H1 (cell line): ENCODE measurements at regions not wholly inside any gene's neighbourhood (a gene's known extent, or its start where the extent isn't known, plus 50 kb on each side); places are given as distances from the start of the nearest gene placed in this dataset.

ENCODE experiments used
- CTCF ChIA-PET: fragments of 300-600 bp; sonication (Branson Sonifier 250); formaldehyde crosslinking; loops from one replicate; lab custom pipeline; 2021; ENCODE audit not compliant: partially characterized antibody; lab: Charles Lee
- POLR2A ChIA-PET: fragments of 300-600 bp; sonication (Branson Sonifier 250); formaldehyde crosslinking; loops from one replicate; lab custom pipeline; 2021; ENCODE audit warnings: inconsistent platforms; ENCODE audit not compliant: partially characterized antibody; lab: Charles Lee
- DNase-seq, 2 experiments: peaks; one replicate each; pipeline versions ENCODE4 v3.0.0 to v3.0.0-alpha.2; 2010 to 2022; ENCODE audit warnings: low spot score in 2 of 2, low read depth in 1 of 2, mixed read lengths in 1 of 2
- FAIRE-seq: peaks from 2 replicates; lab custom pipeline; 2011; peaks lifted over from hg19 to GRCh38; lab: Jason Lieb, UNC
- H2AFZ ChIP-seq: 2 replicates; pipeline ENCODE4 v1.8.1; 2012; ENCODE audit warnings: low read length, inconsistent platforms
- H2AK5ac ChIP-seq: 2 replicates; pipeline ENCODE4 v1.6.1; 2013; ENCODE audit warnings: low read depth, low read length
- H2BK120ac ChIP-seq: replicated peaks from 2 replicates; pipeline ENCODE3; 2013; ENCODE audit warnings: low read depth, low read length, inconsistent platforms
- H2BK12ac ChIP-seq: 2 replicates; pipeline ENCODE4 v1.6.1; 2013; ENCODE audit warnings: low read depth, low read length
- H2BK15ac ChIP-seq: 2 replicates; pipeline ENCODE4 v1.6.1; 2013; ENCODE audit warnings: low read length
- H2BK20ac ChIP-seq: 2 replicates; pipeline ENCODE4 v1.6.1; 2013; ENCODE audit warnings: low read length
- H2BK5ac ChIP-seq: 2 replicates; pipeline ENCODE4 v1.6.1; 2013; ENCODE audit warnings: low read depth, low read length
- H3K14ac ChIP-seq: 2 replicates; pipeline ENCODE4 v1.6.1; 2013; ENCODE audit warnings: inconsistent platforms; ENCODE audit not compliant: insufficient read length
- H3K18ac ChIP-seq: 2 replicates; pipeline ENCODE4 v1.6.1; 2013; ENCODE audit warnings: low read length; ENCODE audit errors: extremely low read depth
- H3K23ac ChIP-seq: 2 replicates; pipeline ENCODE4 v1.6.1; 2013; ENCODE audit warnings: inconsistent platforms; ENCODE audit not compliant: insufficient read length
- H3K23me2 ChIP-seq: 2 replicates; pipeline ENCODE4 v1.6.1; 2013; ENCODE audit warnings: low read depth, low read length
- H3K27ac ChIP-seq: 2 replicates; pipeline ENCODE4 v1.6.1; 2011; ENCODE audit warnings: low read depth, low read length, inconsistent platforms
- H3K27me3 ChIP-seq, 4 experiments: replicated peaks in 1 of 4; 1 replicate in 1 of 4; 2 replicates in 3 of 4; pipeline versions ENCODE4 v1.6.1 to v1.8.1; 2011 to 2013; ENCODE audit warnings: low read length in 3 of 4, mild to moderate bottlenecking in 3 of 4, inconsistent platforms in 2 of 4, mixed read lengths in 2 of 4, moderate library complexity in 1 of 4; ENCODE audit not compliant: control insufficient read depth in 3 of 4, insufficient read depth in 3 of 4; ENCODE audit errors: extremely low read depth in 1 of 4
- H3K36me3 ChIP-seq, 4 experiments: 2 replicates each; pipeline versions ENCODE4 v1.6.1 to v1.8.1; 2011 to 2013; ENCODE audit warnings: mild to moderate bottlenecking in 4 of 4, low read length in 3 of 4, moderate library complexity in 2 of 4, control low read depth in 1 of 4, inconsistent platforms in 1 of 4; ENCODE audit not compliant: insufficient read depth in 4 of 4, control insufficient read depth in 2 of 4
- H3K4ac ChIP-seq: replicated peaks from 2 replicates; pipeline ENCODE3; 2013; ENCODE audit warnings: low read length, low read depth, mixed read lengths, inconsistent platforms; ENCODE audit not compliant: insufficient read length
- H3K4me1 ChIP-seq, 4 experiments: replicated peaks in 1 of 4; 1 replicate in 1 of 4; 2 replicates in 3 of 4; pipeline versions ENCODE4 v1.6.1 to v1.8.1; 2011 to 2013; ENCODE audit warnings: low read length in 3 of 4, inconsistent platforms in 2 of 4, mixed read lengths in 1 of 4; ENCODE audit not compliant: insufficient read depth in 4 of 4, control insufficient read depth in 3 of 4
- H3K4me2 ChIP-seq, 2 experiments: 2 replicates each; pipeline versions ENCODE4 v1.6.1 to v1.8.1; 2011 to 2013; ENCODE audit warnings: low read depth in 2 of 2, low read length in 2 of 2, control low read depth in 1 of 2, inconsistent platforms in 1 of 2, mild to moderate bottlenecking in 1 of 2; ENCODE audit not compliant: insufficient read depth in 1 of 2
- H3K4me3 ChIP-seq, 4 experiments: fragments of 200-600, 300-600 bp in 1 of 4; sonication (generic), shearing (Covaris generic), sonication (Bioruptor Twin) in 1 of 4; 2 replicates each; pipeline versions ENCODE4 v1.5.1 to v1.8.1; 2011 to 2016; ENCODE audit warnings: low read length in 4 of 4, low read depth in 3 of 4, control low read depth in 2 of 4, inconsistent platforms in 2 of 4, mild to moderate bottlenecking in 2 of 4, mixed read lengths in 1 of 4, moderate library complexity in 1 of 4; ENCODE audit not compliant: insufficient read depth in 2 of 4; ENCODE audit errors: extremely low read depth in 1 of 4
- H3K56ac ChIP-seq: replicated peaks from 2 replicates; pipeline ENCODE3; 2013; ENCODE audit warnings: low read depth, mild to moderate bottlenecking, mixed read lengths, low read length, inconsistent platforms; ENCODE audit not compliant: insufficient read length
- H3K79me1 ChIP-seq: 2 replicates; pipeline ENCODE4 v1.6.1; 2013; ENCODE audit warnings: low read depth, low read length, control low read depth
- H3K79me2 ChIP-seq, 2 experiments: 2 replicates each; pipeline versions ENCODE4 v1.6.1 to v1.8.1; 2012 to 2013; ENCODE audit warnings: low read length in 2 of 2, mild to moderate bottlenecking in 2 of 2, inconsistent platforms in 1 of 2; ENCODE audit not compliant: insufficient read depth in 2 of 2, control insufficient read depth in 1 of 2
- H3K9ac ChIP-seq, 4 experiments: replicated peaks in 1 of 4; 1 replicate in 1 of 4; 2 replicates in 3 of 4; pipeline versions ENCODE4 v1.6.1 to v1.8.1; 2011 to 2013; ENCODE audit warnings: low read depth in 3 of 4, low read length in 3 of 4, control low read depth in 2 of 4, mild to moderate bottlenecking in 2 of 4, moderate library complexity in 2 of 4, inconsistent platforms in 1 of 4; ENCODE audit errors: extremely low read depth in 1 of 4
- H3K9me3 ChIP-seq, 2 experiments: 2 replicates each; pipeline versions ENCODE4 v1.6.1 to v1.8.1; 2012 to 2013; ENCODE audit warnings: mild to moderate bottlenecking in 2 of 2, moderate library complexity in 2 of 2, control low read depth in 1 of 2, inconsistent platforms in 1 of 2, low read depth in 1 of 2, low read length in 1 of 2, mixed read lengths in 1 of 2; ENCODE audit not compliant: insufficient read depth in 2 of 2
- H4K20me1 ChIP-seq, 2 experiments: replicated peaks in 1 of 2; 2 replicates each; pipeline versions ENCODE3 to v1.8.1; 2011 to 2013; ENCODE audit warnings: inconsistent platforms in 2 of 2, low read length in 2 of 2, mild to moderate bottlenecking in 1 of 2; ENCODE audit not compliant: insufficient read depth in 2 of 2, control insufficient read depth in 1 of 2
- H4K5ac ChIP-seq: 2 replicates; pipeline ENCODE4 v1.6.1; 2013; ENCODE audit warnings: low read length, low read depth, mixed read lengths, inconsistent platforms; ENCODE audit not compliant: insufficient read length
- H4K8ac ChIP-seq: 2 replicates; pipeline ENCODE4 v1.8.0; 2013; ENCODE audit warnings: mild to moderate bottlenecking, moderate library complexity, low read length, inconsistent platforms; ENCODE audit not compliant: insufficient read depth; ENCODE audit errors: extremely low read depth
- H4K91ac ChIP-seq: replicated peaks from 2 replicates; pipeline ENCODE3; 2013; ENCODE audit warnings: low read length, mixed read lengths, inconsistent platforms; ENCODE audit not compliant: insufficient read length
- ATF3 ChIP-seq: IDR thresholded peaks from 2 replicates; pipeline ENCODE4 v1.6.1; 2011; ENCODE audit warnings: low read depth, mild to moderate bottlenecking, low read length; ENCODE audit not compliant: insufficient read depth
- BRCA1 ChIP-seq: IDR thresholded peaks from 2 replicates; pipeline ENCODE4 v1.6.1; 2012; ENCODE audit warnings: low read depth, low read length, improper control_type of control experiment
- CREB1 ChIP-seq: IDR thresholded peaks from 2 replicates; pipeline ENCODE4 v1.6.1; 2012; ENCODE audit warnings: inconsistent platforms
- HDAC2 ChIP-seq, 2 experiments: fragments of 300-600 bp in 1 of 2; sonication (generic) in 1 of 2; IDR thresholded peaks; 2 replicates each; pipeline ENCODE4 v1.6.1; 2011 to 2012; ENCODE audit warnings: low read depth in 2 of 2, low read length in 2 of 2, mild to moderate bottlenecking in 2 of 2, moderate library complexity in 2 of 2, borderline replicate concordance in 1 of 2, inconsistent platforms in 1 of 2
- JUND ChIP-seq: IDR thresholded peaks from 2 replicates; pipeline ENCODE4 v1.6.1; 2011; ENCODE audit warnings: mild to moderate bottlenecking, improper control_type of control experiment, low read length
- NANOG ChIP-seq: IDR thresholded peaks from 2 replicates; pipeline ENCODE4 v1.6.1; 2011; ENCODE audit warnings: low read length, low read depth, mild to moderate bottlenecking, inconsistent platforms; ENCODE audit not compliant: insufficient read depth, poor library complexity, severe bottlenecking
- SIX5 ChIP-seq: IDR thresholded peaks from 2 replicates; pipeline ENCODE4 v1.6.1; 2011; ENCODE audit warnings: mild to moderate bottlenecking, low read depth, low read length
- TAF1 ChIP-seq: IDR thresholded peaks from 2 replicates; pipeline ENCODE4 v1.6.1; 2011; ENCODE audit warnings: mild to moderate bottlenecking, low read depth, low read length
- TBP ChIP-seq: IDR thresholded peaks from 2 replicates; pipeline ENCODE4 v1.6.1; 2011; ENCODE audit warnings: low read depth, low read length, improper control_type of control experiment
- WGBS, 2 experiments: shearing (Covaris generic) in 1 of 2; methylation state at CpG; one replicate each; pipeline versions ENCODE4 v1.1.6 to v1.1.7; 2013 to 2015; ENCODE audit warnings: low lambda C conversion rate in 2 of 2, mixed read lengths in 2 of 2, inconsistent platforms in 1 of 2, low coverage in 1 of 2, missing lambda C conversion rate in 1 of 2; ENCODE audit not compliant: insufficient replicate concordance in 2 of 2, insufficient coverage in 1 of 2, insufficient read length in 1 of 2; ENCODE audit errors: extremely low coverage in 1 of 2, missing lambda C conversion rate in 1 of 2; 5-methylcytosine and 5-hydroxymethylcytosine counted together

- no peaks in the 10 kb centered on the region for H3K23me2 ChIP-seq
- POLR2A ChIA-PET: no interaction called here
- no peak for FAIRE-seq
- no peak overlapping the region for H2BK15ac ChIP-seq
- H2AK5ac ChIP-seq: no peak overlapping the region
- no peaks in the 10 kb centered on the region for H4K20me1 ChIP-seq
- H3K18ac ChIP-seq: no peak overlapping the region
- H4K91ac ChIP-seq: no peak overlapping the region
- H3K4ac ChIP-seq: no peak overlapping the region
- H3K4me2 ChIP-seq: no peak overlapping the region
- no peak overlapping the region for H3K56ac ChIP-seq
- H2BK120ac ChIP-seq: no peak overlapping the region
- H3K23ac ChIP-seq: no peak overlapping the region
- H3K36me3 ChIP-seq: no peaks in the 10 kb centered on the region
- TF ChIP-seq HDAC2 (IDR thresholded peaks at IDR 0.05; ENCODE audit: borderline replicate concordance in 1 of 2, low read depth in 2 of 2, low read length in 2 of 2) (no peak), BRCA1 (no peak), TBP (no peak), CREB1 (no peak), NANOG (no peak), ATF3 (no peak), JUND (no peak), TAF1 (no peak), SIX5 (no peak)
- no peak overlapping the region for H3K14ac ChIP-seq
- H3K79me2 ChIP-seq: no peaks in the 10 kb centered on the region
- no peaks in the 10 kb centered on the region for H3K27me3 ChIP-seq
- no peak overlapping the region for H3K4me3 ChIP-seq
- H3K9ac ChIP-seq: no peak overlapping the region
- H4K8ac ChIP-seq: no peak overlapping the region
- no peak overlapping the region for H3K27ac ChIP-seq
- H3K9me3 ChIP-seq: no peaks in the 10 kb centered on the region
- no peak overlapping the region for H2BK5ac ChIP-seq
- no peak overlapping the region for H2BK12ac ChIP-seq
- no peak overlapping the region for H2BK20ac ChIP-seq
- no peaks in the 10 kb centered on the region for H3K79me1 ChIP-seq
- H4K5ac ChIP-seq: no peak overlapping the region
- no peak for DNase-seq
- no peaks in the 10 kb centered on the region for H3K4me1 ChIP-seq
- H2AFZ ChIP-seq: no peak overlapping the region
- CTCF ChIA-PET: interaction anchor here (0.6 to 0.8 kb wide), 2 partner anchors 59 to 937 kb away, joined by 3 read pairs; no protein-coding TSS in a partner anchor
- 94% methylated on average over 1 of the region's 1 CpG; no CpG with 5 or more reads in 1 of the 2 experiments for WGBS, 2 experiments
Measured at GRCh38 chr5:160961038-160961437, 109.0 kb upstream of the ATP10B start.
